Hippocampal formation (tissue), 2 donors: ENCODE measurements at regions not wholly inside any gene's neighbourhood (a gene's known extent, or its start where the extent isn't known, plus 50 kb on each side); places are given as distances from the start of the nearest gene placed in this dataset.
"Not testable (repeated sequence)": the region's sequence is repeated elsewhere in the genome, so short reads cannot be mapped to it uniquely, and the experiment has no call there.

ENCODE experiments used
- DNase-seq, 2 donors: peaks; one replicate each; lab custom pipeline; 2025; lab: John Stamatoyannopoulos, UW

GRCh38 chr10:32217216-32217615 is 129.7 kb downstream of the EPC1 start:
- DNase-seq = no peak

- not testable (repeated sequence) for DNase-seq
Measured at GRCh38 chr10:32213838-32214237, 133.1 kb downstream of the EPC1 start.

- no peak for DNase-seq
Measured at GRCh38 chr10:32211046-32211363, 136.0 kb downstream of the EPC1 start.

- DNase-seq = peak in 1 of 2 donors; percentile 17
Measured at GRCh38 chr10:32210306-32211045, 136.5 kb downstream of the EPC1 start.

GRCh38 chr10:32208005-32208404 is 139.0 kb downstream of the EPC1 start:
- DNase-seq = not testable (repeated sequence)

GRCh38 chr10:32207544-32207943 is 139.4 kb downstream of the EPC1 start:
- DNase-seq = no peak

GRCh38 chr10:32205670-32206069 is 141.3 kb downstream of the EPC1 start:
- DNase-seq = no peak

- no peak for DNase-seq
Measured at GRCh38 chr10:32204606-32205005, 142.4 kb downstream of the EPC1 start.

- DNase-seq = no peak
Measured at GRCh38 chr10:32199714-32200394, 143.6 kb upstream of the KIF5B start.

- no peak for DNase-seq
Measured at GRCh38 chr10:32197423-32197822, 141.2 kb upstream of the KIF5B start.

GRCh38 chr10:32190890-32191491 is 134.8 kb upstream of the KIF5B start:
- peak in 1 of 2 donors; percentile 39 for DNase-seq

- DNase-seq = no peak
Measured at GRCh38 chr10:32189400-32190084, 133.3 kb upstream of the KIF5B start.

GRCh38 chr10:32188601-32189000 is 132.4 kb upstream of the KIF5B start:
- not testable (repeated sequence) for DNase-seq

GRCh38 chr10:32187686-32188085 is 131.5 kb upstream of the KIF5B start:
- no peak for DNase-seq

GRCh38 chr10:32183652-32184051 is 127.4 kb upstream of the KIF5B start:
- DNase-seq = not testable (repeated sequence)

- no peak for DNase-seq
Measured at GRCh38 chr10:32182476-32182875, 126.3 kb upstream of the KIF5B start.

- DNase-seq = no peak
Measured at GRCh38 chr10:32180390-32181280, 124.4 kb upstream of the KIF5B start.

- no peak for DNase-seq
Measured at GRCh38 chr10:32179836-32180235, 123.6 kb upstream of the KIF5B start.

GRCh38 chr10:32177594-32177993 is 121.4 kb upstream of the KIF5B start:
- not testable (repeated sequence) for DNase-seq

- DNase-seq = no peak
Measured at GRCh38 chr10:32175629-32176028, 119.4 kb upstream of the KIF5B start.

GRCh38 chr10:32174349-32174893 is 118.2 kb upstream of the KIF5B start:
- no peak for DNase-seq
